ENCODE measurements at regions not wholly inside any gene's neighbourhood (a gene's known extent, or its start where the extent isn't known, plus 50 kb on each side); places are given as distances from the start of the nearest gene placed in this dataset.

DNA sequence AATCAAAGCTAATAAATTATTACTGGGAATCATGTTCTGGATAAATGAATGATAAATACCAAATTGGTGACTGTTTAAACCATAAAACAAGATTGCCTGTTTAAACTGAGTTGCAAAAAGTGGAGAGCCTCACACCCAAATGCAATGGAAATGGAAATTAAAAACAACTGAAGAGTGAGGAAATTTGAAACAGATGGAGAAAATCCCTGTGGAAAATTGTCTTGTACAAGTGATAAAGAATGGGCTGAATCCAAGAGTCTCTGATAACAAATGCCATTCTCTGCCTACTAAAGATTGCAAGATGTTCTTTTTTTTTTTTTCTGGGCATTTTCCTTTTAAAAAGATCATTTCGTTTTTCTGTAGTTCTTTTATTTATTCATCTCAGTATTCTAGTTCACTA, 426.3 kb downstream of the NLGN4X start (continued):
- no peak for TF ChIP-seq NFXL1 (IDR thresholded peaks at IDR 0.05; ENCODE audit: borderline replicate concordance)
- TF ChIP-seq, protein P1, sequence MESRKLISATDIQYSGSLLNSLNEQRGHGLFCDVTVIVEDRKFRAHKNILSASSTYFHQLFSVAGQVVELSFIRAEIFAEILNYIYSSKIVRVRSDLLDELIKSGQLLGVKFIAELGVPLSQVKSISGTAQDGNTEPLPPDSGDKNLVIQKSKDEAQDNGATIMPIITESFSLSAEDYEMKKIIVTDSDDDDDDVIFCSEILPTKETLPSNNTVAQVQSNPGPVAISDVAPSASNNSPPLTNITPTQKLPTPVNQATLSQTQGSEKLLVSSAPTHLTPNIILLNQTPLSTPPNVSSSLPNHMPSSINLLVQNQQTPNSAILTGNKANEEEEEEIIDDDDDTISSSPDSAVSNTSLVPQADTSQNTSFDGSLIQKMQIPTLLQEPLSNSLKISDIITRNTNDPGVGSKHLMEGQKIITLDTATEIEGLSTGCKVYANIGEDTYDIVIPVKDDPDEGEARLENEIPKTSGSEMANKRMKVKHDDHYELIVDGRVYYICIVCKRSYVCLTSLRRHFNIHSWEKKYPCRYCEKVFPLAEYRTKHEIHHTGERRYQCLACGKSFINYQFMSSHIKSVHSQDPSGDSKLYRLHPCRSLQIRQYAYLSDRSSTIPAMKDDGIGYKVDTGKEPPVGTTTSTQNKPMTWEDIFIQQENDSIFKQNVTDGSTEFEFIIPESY (IDR thresholded peaks at IDR 0.05), result no peak

DNA sequence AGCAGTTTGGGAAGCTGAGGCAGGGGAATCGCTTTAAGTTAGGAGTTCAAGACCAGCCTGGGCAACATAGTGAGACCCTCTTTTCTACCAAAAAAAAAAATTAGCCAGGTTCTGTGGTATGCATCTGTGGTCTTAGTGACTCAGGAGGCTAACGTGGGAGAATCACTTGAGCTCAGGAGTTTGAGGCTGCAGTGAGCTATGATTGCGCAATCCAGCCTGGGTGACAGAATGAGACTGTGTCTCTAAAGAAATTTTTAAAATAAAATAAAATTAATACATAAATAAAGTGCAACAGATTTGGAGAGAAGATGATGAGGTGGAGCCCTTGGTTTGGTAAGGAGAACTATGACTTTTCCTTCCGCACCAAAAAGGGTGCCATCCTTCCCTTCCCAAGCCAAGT, 436.9 kb downstream of the NLGN4X start:
- no TSS peak for BruUV-seq (replicated peaks)
- WGBS (ENCODE audit: insufficient coverage, insufficient replicate concordance, low lambda C conversion rate, missing lambda C conversion rate), result 69% methylated on average over 4 of the region's 4 CpGs
- Histone ChIP-seq H4K20me1 (ENCODE audit: control insufficient read depth, insufficient read depth) (no peaks in the 10 kb centered on the region), H3K36me3 (ENCODE audit: control insufficient read depth in 2 of 2, insufficient read depth in 2 of 2, low read length in 1 of 2) (no peaks in the 10 kb centered on the region), H3K79me2 (ENCODE audit: control insufficient read depth, insufficient read depth, low read length) (no peaks in the 10 kb centered on the region), H3K4me2 (ENCODE audit: control insufficient read depth, insufficient read depth) (no peak overlapping the region), H3K9ac (ENCODE audit: control insufficient read depth, insufficient read depth, low read length) (no peak overlapping the region), H3K9me3 (replicated peaks; ENCODE audit: control insufficient read depth, insufficient read depth, low read length) (no peaks in the 10 kb centered on the region), H3K4me1 (ENCODE audit: control insufficient read depth, insufficient read depth, low read length) (no peaks in the 10 kb centered on the region), H2AFZ (ENCODE audit: control insufficient read depth, low read depth, low read length) (no peak overlapping the region), H3K27me3 (replicated peaks in 1 of 2; ENCODE audit: control insufficient read depth in 2 of 2, insufficient read depth in 2 of 2, low read length in 1 of 2) (no peaks in the 10 kb centered on the region), H3K4me3 (no peak overlapping the region), H3K27ac (ENCODE audit: control insufficient read depth, insufficient read depth) (no peak overlapping the region)
- TF ChIP-seq SMAD5 (IDR thresholded peaks at IDR 0.05; ENCODE audit: low read depth), result no peak
- peak in 1 of 2 experiments; percentile 13; a peak in 1 of 4 replicates for TF ChIP-seq CEBPB (IDR thresholded peaks at IDR 0.05; ENCODE audit: borderline replicate concordance in 1 of 2, low read depth in 2 of 2, low read length in 2 of 2)
- no peak for TF ChIP-seq SREBF1 (IDR thresholded peaks at IDR 0.05; ENCODE audit: low read length)
- FAIRE-seq (no peak), ATAC-seq (no peak), DNase-seq (ENCODE audit: low read depth, low spot score) (no peak)
- ChIA-PET RAD21 (ENCODE audit: unreplicated experiment) (no interaction called here), POLR2A (no interaction called here), CTCF (no interaction called here), SMC1A (ENCODE audit: uncharacterized antibody, unreplicated experiment) (no interaction called here)
- in situ Hi-C loops (cut with MboI) (no loop called here), intact Hi-C loops (cut with micrococcal nuclease; ENCODE audit: unreplicated experiment) (no loop called here)

DNA sequence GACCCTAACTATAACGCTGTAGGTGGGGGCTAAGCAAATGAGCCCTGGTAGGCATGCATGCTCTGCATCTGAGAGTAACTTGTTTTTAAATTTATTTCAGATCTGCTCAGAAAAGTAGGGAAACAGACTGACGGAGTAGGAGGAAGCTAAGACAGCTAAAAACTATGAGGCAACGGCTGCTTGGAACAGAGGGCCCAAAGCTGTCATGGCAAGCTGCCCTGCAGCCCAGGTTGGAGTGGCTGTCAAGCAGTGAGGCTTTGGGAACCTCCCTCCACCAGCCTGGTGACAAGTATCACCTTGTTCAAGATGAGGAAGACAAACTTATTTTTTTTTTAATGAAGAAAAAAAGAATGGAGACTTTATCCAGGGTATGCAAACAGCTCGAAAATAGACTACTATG, 439.8 kb downstream of the NLGN4X start:
- Histone ChIP-seq H3K9me3 (replicated peaks; ENCODE audit: control insufficient read depth, insufficient read depth, low read length) (no peaks in the 10 kb centered on the region), H3K27ac (ENCODE audit: control insufficient read depth, insufficient read depth) (no peak overlapping the region), H3K4me1 (ENCODE audit: control insufficient read depth, insufficient read depth, low read length) (no peaks in the 10 kb centered on the region), H2AFZ (ENCODE audit: control insufficient read depth, low read depth, low read length) (no peak overlapping the region), H3K27me3 (replicated peaks in 1 of 2; ENCODE audit: control insufficient read depth in 2 of 2, insufficient read depth in 2 of 2, low read length in 1 of 2) (no peaks in the 10 kb centered on the region), H3K36me3 (ENCODE audit: control insufficient read depth in 2 of 2, insufficient read depth in 2 of 2, low read length in 1 of 2) (no peaks in the 10 kb centered on the region), H3K79me2 (ENCODE audit: control insufficient read depth, insufficient read depth, low read length) (no peaks in the 10 kb centered on the region), H3K4me3 (no peak overlapping the region), H3K4me2 (ENCODE audit: control insufficient read depth, insufficient read depth) (no peak overlapping the region), H4K20me1 (ENCODE audit: control insufficient read depth, insufficient read depth) (no peaks in the 10 kb centered on the region), H3K9ac (ENCODE audit: control insufficient read depth, insufficient read depth, low read length) (no peak overlapping the region)
- no peak for ATAC-seq
- FAIRE-seq, result no peak
- TF ChIP-seq MTA2 (IDR thresholded peaks at IDR 0.05; ENCODE audit: low read depth) (no peak), SIX5 (IDR thresholded peaks at IDR 0.05; ENCODE audit: low read depth, low read length, severe bottlenecking) (no peak), TCF7 (IDR thresholded peaks at IDR 0.05; ENCODE audit: borderline replicate concordance) (no peak), CREB1 (IDR thresholded peaks at IDR 0.05; ENCODE audit: low read depth) (no peak), BRCA1 (IDR thresholded peaks at IDR 0.05; ENCODE audit: low read depth, low read length) (no peak)
- DNase-seq (ENCODE audit: low read depth, low spot score), result no peak
- RAD21 ChIA-PET (ENCODE audit: unreplicated experiment), result no interaction called here
- no TSS peak for BruUV-seq (replicated peaks)
- intact Hi-C loops (cut with micrococcal nuclease; ENCODE audit: unreplicated experiment) (no loop called here), in situ Hi-C loops (cut with MboI) (no loop called here)
- CTCF ChIA-PET, result interaction anchor here (0.6 kb wide), 1 partner anchor 12 kb away, joined by 3 read pairs; no protein-coding TSS in a partner anchor
- WGBS (ENCODE audit: insufficient coverage, insufficient replicate concordance, low lambda C conversion rate, missing lambda C conversion rate), result 19% methylated on average over 4 of the region's 4 CpGs
- POLR2A ChIA-PET, result no interaction called here
- SMC1A ChIA-PET (ENCODE audit: uncharacterized antibody, unreplicated experiment), result no interaction called here

All from GM12878 (cell line).